Left cardiac atrium (tissue), 4 donors: ENCODE measurements at regions not wholly inside any gene's neighbourhood (a gene's known extent, or its start where the extent isn't known, plus 50 kb on each side); places are given as distances from the start of the nearest gene placed in this dataset.
"Not testable (repeated sequence)": the region's sequence is repeated elsewhere in the genome, so short reads cannot be mapped to it uniquely, and the experiment has no call there.

ENCODE experiments used
- ATAC-seq, 2 donors: fragments of 200-7000 bp; cut with Tn5 transposase; one replicate each; pipeline ENCODE4 v1.9.1; 2020; ENCODE audit warnings: mild to moderate bottlenecking in 2 of 2, moderate library complexity in 2 of 2
- DNase-seq: peaks from one replicate; pipeline ENCODE4 v3.0.0-alpha.2; 2020
- intact Hi-C, 2 donors: fragments of 100-400 bp; cut with DNase I; formaldehyde crosslinking; loops; one replicate each; pipeline versions ENCODE4 v1.14.1 to v1.15.1; 2022 to 2023
- donor health status: DM: no; HTN: yes; CAD: no.
- donor health status: DM: no; HTN: yes; CAD: no; lungs with severe emphysema.
- donor health status: DM: yes; HTN: yes; CAD: no.
- donor health status: Dilated cardiomyopathy.

DNA sequence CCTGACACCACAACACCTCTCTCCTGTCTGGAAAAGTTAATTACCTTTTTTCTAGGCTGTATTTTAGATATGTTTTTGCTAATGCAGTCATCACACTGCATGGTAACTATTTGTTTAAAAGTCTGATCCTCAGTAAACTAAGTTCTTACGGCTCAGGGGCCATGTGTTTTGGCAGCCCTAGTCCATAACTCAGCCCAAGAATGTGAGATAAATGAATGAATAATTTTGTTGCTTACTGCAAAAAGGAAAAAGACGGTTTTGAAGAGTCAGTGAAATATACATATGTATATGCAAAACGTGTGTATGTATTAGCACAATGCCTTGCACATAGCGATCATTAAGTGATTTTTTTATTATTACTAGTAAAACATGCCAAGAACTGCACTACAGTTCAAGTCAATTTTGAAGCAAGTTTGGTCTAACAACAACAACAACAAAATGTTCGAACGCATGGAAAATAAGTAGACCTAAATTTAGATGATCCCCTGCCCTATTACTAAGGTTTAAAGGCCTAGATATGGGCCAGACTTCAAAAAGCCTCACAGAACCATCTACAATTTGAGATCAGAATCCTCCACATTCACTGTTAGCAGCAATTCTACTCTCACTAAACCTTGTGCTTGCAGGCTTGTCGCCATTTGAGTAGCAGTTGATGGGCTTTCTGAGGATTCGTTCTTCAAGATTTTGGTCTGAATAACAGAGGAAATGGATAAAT, 140.0 kb downstream of the NDUFA12 start:
- DNase-seq (no peak), ATAC-seq (peak in 1 of 2 donors; percentile 47)
- intact Hi-C loops = no loop called here

DNA sequence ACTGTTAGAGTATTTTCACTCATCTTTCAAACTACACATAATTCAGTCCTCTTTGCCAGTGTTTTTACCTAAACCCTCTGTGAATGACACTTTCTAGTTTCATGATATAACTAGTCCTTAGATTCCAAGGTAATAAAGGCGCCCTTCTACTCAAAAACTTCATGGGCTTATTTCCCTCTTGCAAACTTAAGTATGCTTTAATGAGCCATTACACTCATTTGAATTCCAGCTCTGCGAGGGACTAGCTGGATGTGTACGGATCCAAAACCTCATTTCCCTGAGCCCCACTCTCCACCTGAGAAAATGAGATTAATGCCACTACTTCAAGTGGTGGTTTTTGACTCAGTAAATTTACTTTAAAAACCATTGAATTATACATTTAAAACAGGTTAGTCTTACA, 141.1 kb downstream of the NDUFA12 start:
- no peak for DNase-seq
- intact Hi-C loops = no loop called here
- ATAC-seq = no peak

DNA sequence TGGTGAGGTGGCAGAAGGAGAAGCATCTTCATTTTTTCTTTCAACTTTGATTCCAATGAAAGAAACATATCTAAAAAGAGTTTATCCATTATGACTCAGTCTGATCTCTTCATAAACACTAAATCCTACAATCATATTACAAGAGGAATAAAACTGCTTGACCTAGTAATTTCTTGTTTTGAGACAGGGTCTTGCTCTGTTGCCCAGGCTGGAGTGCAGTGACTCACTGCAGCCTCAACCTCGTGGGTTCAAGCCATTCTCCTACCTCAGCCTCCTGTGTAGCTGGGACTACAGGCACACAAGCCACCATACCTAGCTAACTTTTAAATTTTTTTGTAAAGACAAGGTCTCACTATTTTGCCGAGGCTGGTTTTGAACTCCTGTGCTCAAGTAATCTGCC, 147.2 kb downstream of the NDUFA12 start:
- DNase-seq (no peak), ATAC-seq (no peak)
- intact Hi-C loops = no loop called here

DNA sequence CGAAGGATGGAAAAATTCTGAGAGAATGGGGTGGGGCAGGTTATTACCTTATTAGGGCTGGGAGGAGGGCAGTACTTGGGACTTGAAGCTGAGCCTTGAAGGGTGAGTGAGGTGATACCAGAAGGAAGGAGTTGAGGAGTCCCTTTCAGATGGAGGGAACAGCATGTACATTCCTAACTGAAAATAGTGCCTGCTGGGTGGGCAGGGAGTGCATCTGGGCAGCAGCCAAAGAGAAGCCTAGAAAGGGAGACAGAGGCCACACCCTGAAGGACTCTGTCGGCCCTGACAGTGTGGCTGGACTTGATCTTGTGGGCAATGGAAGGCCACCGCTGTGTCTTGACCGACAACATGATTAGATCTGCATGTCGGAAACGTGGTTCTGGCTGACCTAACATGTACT, 147.6 kb downstream of the NDUFA12 start:
- intact Hi-C loops = no loop called here
- DNase-seq (no peak), ATAC-seq (no peak)

DNA sequence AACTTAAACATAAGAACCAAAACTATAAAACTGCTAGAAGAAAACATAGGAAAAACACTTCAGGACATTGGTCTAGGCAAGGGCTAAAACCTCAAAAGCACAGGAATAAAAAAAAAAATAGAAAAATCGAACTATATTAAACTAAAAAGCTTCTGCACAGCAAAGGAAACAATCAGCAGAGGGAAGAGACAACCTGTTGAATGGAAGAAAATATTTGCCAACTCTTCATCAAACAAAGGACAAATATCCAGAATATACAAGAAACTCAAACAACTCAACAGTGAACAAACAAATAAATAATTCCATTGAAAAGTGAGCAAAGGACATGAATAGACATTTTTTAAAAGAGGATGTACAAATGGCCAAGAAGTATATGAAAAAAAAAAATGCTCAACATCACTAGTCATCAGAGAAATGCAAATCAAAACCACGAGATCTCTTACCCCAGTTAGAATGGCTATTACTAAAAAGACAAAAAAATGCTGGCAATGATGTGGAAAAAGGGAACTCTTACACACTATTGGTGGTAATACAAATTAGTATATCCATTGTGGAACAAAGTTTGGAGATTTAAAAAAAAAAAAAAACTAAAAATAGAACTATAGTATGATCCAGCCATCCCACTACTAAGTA, 152.0 kb downstream of the NDUFA12 start:
- intact Hi-C loops = no loop called here
- DNase-seq = no peak
- no peak for ATAC-seq

DNA sequence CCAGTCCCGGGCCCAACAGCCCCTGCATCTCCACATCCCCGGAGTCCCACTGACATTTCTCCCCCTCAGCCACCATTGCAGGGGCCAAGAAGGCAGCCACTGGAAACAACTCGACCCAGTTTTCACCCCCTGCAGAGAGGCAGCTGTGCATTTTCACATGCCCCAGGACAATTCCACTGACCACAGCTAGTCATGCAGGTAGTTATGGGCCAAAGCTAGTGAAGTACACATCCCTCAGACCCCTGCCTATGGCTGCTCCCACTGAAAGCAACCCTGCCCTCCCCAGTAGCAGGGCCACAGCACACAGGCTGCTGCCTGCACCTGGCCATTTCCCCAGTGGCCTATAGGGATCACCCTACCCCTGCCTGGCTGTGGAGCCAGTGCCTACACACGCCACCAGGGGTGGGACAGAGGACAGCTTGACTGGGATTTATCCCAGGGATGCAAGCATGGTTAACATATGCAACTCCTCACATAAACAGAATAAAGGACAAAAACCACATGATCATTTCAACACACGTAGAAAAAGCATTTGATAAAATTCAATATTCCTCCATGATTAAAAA, 154.0 kb downstream of the NDUFA12 start:
- ATAC-seq = no peak
- intact Hi-C loops = no loop called here
- no peak for DNase-seq

DNA sequence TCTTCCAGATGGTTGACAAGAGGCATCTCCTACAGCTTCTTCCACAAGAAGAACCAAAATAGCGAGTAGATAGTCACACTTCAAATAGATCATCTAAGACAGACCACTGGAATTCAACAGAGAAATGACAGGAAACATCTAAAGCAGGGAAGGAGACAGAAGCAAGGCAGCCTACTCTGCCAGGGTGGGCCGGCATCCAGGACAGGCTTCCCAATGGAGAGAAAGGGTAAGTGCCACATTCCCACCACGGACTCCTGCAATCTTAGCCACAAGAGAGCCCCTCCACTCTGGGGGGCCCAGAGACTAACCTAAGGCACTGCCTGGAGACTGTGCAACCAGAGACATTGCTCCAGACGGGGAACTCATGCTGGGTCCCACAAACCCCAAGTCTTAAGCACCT, 154.5 kb downstream of the NDUFA12 start:
- intact Hi-C loops = no loop called here
- DNase-seq = no peak
- ATAC-seq = no peak

DNA sequence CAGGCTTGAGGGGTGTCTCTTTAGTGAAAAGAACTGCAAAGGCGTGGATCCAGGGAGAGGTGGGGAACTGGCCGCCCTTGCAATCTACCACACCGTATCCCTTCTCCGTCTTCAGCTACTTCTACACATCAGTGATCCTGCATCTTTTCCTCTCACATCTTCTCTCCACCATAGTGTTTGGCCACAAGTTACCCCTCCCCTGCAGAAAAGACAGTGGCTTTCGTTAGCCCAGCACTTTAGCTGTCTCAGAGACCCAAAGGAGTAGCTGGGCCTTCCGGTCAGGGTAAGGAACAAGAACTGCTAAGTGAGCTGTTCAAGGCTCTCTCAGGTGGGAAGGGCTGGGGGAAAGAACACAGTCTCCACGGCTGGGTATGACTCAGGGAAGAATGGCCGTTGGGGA, 158.4 kb downstream of the NDUFA12 start:
- intact Hi-C loops = no loop called here
- DNase-seq (no peak), ATAC-seq (no peak)

DNA sequence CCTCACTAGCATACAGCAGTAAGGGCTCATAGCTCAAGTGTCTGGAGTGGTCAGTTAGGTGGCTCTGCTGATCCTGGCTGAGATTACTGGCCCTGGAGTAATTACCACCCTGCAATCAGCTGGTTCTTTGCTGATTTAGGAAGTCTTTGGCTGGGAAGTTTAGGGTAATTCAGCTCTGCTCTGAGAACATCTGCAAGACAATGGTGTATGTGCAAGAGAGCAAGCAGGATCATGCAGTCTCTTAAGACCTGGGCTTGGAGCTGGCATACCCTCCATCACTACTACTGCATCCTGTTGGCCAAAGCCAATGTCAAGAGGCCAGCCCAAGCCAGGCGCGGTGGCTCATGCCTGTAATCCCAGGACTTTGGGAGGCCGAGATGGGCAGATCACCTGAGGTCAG, 159.0 kb downstream of the NDUFA12 start:
- DNase-seq (no peak), ATAC-seq (no peak)
- intact Hi-C loops = no loop called here

DNA sequence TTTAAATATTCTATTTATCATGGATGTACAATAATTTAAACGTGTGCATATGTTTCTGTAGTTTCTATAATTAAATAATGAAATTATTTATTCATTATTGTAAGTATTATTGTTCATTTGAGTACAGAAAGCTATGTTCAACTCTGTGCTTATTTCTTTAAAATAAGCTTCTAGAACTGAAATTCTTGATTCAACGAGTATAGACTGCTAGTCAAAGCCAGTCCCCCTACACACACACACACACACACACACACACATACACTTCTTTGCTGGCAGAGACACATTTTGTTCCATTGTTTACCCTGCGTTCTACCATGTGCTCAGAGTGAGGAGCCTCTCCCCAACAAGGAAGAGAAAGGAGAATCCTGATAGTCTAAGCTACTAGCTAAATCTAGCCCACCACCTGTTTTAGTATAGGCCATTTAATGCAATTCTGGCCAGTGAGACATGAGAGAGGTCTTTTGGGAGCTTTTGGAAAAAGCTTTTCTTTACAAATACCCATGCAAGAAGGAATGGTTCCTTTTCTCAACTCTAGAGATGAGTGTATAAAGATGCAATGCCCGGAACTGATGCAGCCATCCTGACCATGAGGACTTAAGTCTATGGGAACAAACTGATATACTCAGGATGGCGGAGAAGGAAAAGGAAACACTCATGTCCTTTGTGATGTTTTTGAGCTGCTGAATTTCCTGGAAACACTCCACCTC, 161.4 kb downstream of the NDUFA12 start:
- ATAC-seq (no peak), DNase-seq (no peak)
- intact Hi-C loops = no loop called here

DNA sequence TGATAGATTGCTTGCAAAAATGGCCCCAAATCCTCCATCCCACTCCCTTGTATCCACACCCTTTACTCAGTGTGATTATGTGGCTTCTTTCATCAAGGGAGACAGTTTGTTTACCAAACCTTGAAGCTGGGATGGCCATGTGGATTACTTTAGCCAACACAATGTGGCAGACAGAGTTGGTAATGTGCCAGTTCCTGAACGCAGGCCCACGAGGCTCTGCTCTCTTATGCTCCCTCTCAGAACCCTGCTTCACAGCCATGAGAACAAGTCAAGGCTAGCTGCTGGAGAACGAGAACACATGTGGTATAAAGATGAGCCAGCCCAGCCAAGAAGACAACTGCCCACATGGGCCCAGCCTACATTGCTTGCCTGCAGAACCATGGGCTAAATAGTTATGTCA, 162.3 kb downstream of the NDUFA12 start:
- DNase-seq (no peak), ATAC-seq (peak in 1 of 2 donors; percentile 41)
- intact Hi-C loops = no loop called here

DNA sequence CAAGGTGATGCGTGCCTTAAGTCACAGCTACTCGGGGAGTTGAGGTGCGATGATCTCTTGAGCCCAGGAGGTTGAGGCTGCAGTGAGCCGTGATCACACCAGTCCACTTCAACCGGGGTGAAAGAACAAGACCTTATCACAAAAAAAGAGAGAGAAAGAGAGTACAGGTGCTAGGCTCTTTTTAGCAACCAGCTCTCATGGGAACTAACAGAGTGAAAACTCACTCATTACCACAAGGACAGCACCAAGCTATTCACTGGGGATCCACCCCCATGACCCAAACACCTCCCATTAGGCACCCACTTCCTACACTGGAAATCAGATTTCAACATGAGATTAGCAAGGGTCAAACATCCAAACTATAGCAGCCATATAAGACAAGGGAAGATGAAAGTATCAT, 164.2 kb downstream of the NDUFA12 start:
- ATAC-seq (no peak), DNase-seq (no peak)
- intact Hi-C loops = no loop called here

DNA sequence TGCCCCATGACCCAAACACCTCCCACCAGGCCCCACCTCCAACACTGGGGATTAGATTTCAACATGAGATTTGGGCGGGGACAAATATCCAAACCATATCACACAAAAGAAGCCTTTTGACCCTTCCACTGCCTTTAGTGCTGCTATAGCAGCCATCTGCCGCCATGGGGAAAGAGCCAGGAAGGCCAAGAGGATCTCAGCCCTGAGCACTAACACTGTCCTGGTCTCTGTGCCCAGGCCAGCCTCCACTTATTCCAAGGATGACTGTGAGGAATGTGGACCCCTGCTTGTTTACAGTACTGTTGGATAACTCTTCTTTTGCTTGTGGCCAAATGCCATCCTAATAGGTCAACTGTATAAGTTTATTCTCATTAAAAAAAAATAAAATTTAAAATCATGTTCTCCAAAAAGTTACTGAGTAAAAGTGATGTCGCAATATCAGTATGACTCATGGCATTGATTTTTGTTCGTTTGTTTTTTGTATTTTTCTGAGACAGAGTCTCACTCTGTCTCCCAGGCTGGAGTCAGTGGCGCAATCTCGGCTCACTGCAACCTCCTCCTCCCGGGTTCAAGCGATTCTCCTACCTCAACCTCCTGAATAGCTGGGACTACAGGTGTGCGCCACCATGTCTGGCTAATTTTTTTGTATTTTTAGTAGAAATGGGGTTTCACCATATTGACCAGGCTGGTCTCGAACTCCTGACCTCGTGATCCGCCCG, 166.4 kb downstream of the NDUFA12 start:
- DNase-seq, ATAC-seq, intact Hi-C loops: not testable (repeated sequence)

DNA sequence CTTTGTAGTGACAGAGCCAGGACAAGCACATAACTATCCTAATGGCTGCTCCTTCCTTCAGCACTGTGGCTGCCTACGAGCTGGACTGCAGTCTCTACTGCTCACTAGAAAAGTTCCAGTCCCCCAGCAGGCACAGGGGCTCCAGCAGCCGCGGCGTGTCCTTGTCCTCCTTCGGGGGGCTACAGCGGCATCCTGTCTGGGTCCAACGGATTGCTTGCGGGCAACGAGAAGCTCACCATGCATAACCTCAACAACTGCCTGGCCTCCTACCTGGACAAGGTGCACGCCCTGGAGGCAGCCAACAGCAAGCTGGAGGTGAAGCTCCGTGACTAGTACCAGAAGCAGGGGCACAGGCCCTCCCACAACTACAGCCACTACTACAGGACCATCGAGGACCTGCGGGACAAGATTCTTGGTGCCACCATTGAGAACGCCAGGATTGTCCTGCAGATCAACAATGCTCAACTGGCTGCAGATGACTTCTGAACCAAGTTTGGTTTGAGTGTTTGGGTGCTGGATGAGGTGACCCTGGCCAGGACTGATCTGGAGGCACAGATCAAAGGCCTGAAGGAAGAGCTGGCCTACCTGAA, 169.4 kb downstream of the NDUFA12 start:
- DNase-seq = no peak
- no peak for ATAC-seq

DNA sequence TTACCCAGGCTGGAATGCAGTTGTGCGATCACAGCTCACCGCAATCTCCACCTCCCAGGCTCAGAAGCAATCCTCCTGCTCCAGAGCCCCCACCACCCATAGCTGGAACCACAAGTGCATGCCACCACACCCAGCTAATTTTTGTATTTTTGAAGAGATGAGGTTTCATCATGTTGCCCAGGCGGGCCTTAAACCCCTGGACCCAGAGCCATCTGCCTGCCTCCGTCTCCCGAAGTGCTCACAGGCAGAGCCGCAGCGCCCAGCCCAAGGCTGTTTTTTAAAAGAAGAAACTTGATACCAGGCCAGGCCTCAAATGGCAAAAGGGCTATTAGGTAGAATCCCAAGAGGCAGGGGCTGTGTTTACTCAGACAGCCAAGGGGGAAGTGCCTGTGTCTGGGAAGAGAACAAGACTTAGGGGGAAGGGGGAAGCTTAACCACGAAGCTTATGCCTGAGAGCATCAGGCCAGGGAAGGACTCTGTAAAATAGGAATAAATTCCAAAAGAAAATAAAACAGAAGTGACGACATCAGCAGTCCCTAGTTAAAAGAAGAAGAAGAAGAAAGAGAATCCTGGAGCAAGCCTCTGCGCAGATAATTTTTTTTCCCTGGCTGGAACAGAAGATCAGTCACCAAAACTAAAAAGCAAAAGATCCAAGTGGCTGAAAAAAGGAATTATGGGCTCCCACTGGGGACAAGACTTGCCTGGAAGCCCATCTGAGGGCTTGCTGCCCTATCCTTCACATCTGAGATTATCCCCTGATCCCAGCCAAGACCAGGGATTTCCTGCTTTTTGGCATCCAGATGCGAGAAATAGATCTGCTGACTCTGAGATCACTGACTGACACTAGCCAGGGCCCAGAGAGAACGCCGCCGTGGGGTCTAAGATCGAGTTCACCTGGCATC, 170.5 kb downstream of the NDUFA12 start:
- DNase-seq = no peak
- intact Hi-C loops = no loop called here
- peak; percentile 70 to 82 for ATAC-seq

More for the DNA sequence above, 169.4 kb downstream of the NDUFA12 start:
- intact Hi-C loops = no loop called here

DNA sequence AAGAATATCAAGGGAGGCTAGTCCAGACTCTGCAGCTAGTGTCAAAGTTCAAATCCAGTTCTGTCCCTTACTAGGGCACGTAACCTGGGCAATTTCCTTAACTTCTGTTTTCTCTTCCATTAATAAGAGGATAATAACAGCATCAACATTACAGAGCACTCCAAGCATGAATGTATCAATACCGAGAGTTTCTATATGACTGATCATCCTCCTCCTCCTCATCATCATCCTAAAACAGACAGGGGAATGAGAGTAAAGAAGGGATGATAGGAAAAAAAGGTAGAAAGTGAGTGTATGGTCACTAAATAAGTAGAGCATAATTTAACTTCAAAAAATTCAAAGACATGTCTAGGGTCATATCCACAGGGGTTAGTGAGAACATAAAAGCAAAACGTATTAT, 171.4 kb downstream of the NDUFA12 start:
- no peak for ATAC-seq
- intact Hi-C loops = no loop called here
- no peak for DNase-seq

DNA sequence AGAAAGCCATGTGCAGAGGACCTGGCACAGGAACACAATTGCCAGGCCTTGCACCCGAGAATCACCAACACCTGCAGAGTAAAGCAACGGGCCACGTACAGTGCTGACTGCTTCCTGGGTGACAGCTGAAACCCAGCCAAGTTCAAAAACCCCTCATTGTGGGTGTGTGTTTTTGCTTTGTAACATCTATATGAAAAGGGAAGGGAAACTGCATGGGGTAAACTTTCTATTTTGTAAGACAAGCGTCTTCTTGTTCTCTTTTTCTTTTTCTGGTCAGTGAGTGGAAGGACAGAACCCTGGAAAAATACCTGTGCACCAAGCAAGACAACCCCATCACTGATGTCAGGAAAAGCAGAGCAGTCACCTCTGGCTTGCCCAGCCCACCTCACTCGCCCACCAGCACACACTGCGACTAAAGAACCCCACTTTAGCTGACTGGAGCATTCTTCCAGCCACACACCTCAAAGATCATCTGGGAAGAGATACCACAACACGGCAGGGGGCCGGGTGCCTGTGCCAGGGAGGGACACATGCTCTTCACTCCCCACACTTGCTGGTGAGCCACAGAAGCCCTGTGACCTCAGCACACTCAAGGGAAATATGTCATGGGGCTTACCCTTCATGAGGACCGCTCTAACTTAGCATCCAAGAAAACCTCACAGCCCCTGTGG, 172.3 kb downstream of the NDUFA12 start:
- intact Hi-C loops = no loop called here
- ATAC-seq = peak in 1 of 2 donors; percentile 30
- DNase-seq = no peak

DNA sequence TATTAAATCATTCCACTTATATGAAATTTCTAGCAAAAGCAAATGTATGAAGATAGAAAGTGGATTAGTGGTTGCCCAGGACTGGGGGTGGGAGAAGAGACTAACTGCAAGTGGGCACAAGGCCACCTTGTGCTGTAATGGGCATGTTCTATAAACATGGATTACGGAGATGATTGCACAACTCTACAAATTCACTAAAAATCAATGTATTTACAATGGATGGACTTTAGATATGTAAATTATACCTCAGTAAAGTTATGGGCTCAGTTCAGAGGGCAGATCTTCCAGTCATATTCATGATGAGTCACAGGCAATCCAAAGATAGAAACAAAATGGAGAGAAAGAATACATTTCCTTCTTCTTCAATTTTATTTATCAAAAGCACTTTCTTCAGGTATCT, 173.9 kb downstream of the NDUFA12 start:
- no peak for DNase-seq
- intact Hi-C loops = no loop called here

More for the DNA sequence above, 173.9 kb downstream of the NDUFA12 start:
- ATAC-seq = no peak
